Natural killer cell (primary cell): ENCODE measurements at regions not wholly inside any gene's neighbourhood (a gene's known extent, or its start where the extent isn't known, plus 50 kb on each side); places are given as distances from the start of the nearest gene placed in this dataset.

Experiments
- ATAC-seq, 3 donors: fragments of 150-1000 bp in 2 of 3; fragments of 200-7000 bp in 1 of 3; cut with Tn5 transposase; 1 replicate in 1 of 3; 2 replicates in 2 of 3; pipeline ENCODE4 v1.10.0; 2021; ENCODE audit warnings: mild to moderate bottlenecking in 2 of 3, moderate library complexity in 2 of 3
- DNase-seq, 2 donors: peaks; one replicate each; pipeline versions ENCODE4 v3.0.0 to v3.0.0-alpha.2; 2013 to 2021; ENCODE audit warnings: mixed read lengths in 1 of 2
- H3K27ac ChIP-seq: one replicate; pipeline ENCODE4 v1.5.1; 2013; ENCODE audit warnings: mild to moderate bottlenecking, low read length
- H3K27me3 ChIP-seq: one replicate; pipeline ENCODE4 v1.6.1; 2013; ENCODE audit warnings: low read length; ENCODE audit not compliant: control insufficient read depth, insufficient read depth
- H3K36me3 ChIP-seq: one replicate; pipeline ENCODE4 v1.6.1; 2013; ENCODE audit warnings: low read length; ENCODE audit not compliant: control insufficient read depth, insufficient read depth
- H3K4me1 ChIP-seq: one replicate; pipeline ENCODE4 v1.6.1; 2013; ENCODE audit warnings: low read length; ENCODE audit not compliant: control insufficient read depth, insufficient read depth
- H3K4me3 ChIP-seq: one replicate; pipeline ENCODE4 v1.5.1; 2013; ENCODE audit warnings: low read length
- H3K9me3 ChIP-seq: one replicate; pipeline ENCODE4 v1.6.1; 2013; ENCODE audit warnings: low read length; ENCODE audit not compliant: control insufficient read depth, insufficient read depth
- H3K27ac Mint-ChIP-seq, 2 donors: one replicate each; pipeline ENCODE4 v1.8.0; 2022; ENCODE audit warnings: mild to moderate bottlenecking in 2 of 2, mixed read lengths in 2 of 2, moderate library complexity in 1 of 2
- H3K27me3 Mint-ChIP-seq, 2 donors: one replicate each; pipeline ENCODE4 v1.8.0; 2022; ENCODE audit warnings: low read depth in 2 of 2, mixed read lengths in 2 of 2
- H3K36me3 Mint-ChIP-seq: one replicate; pipeline ENCODE4 v1.8.0; 2022; ENCODE audit warnings: mixed read lengths
- H3K4me1 Mint-ChIP-seq, 2 donors: one replicate each; pipeline ENCODE4 v1.8.0; 2022; ENCODE audit warnings: mixed read lengths in 2 of 2
- H3K4me3 Mint-ChIP-seq: one replicate; pipeline ENCODE4 v1.8.0; 2022; ENCODE audit warnings: mild to moderate bottlenecking, moderate library complexity, mixed read lengths
- H3K9me3 Mint-ChIP-seq, 2 donors: one replicate each; pipeline ENCODE4 v1.8.0; 2022; ENCODE audit warnings: mixed read lengths in 2 of 2
- WGBS: methylation state at CpG from one replicate; pipeline ENCODE4 v1.1.7; 2013; ENCODE audit warnings: missing lambda C conversion rate; ENCODE audit not compliant: insufficient coverage; 5-methylcytosine and 5-hydroxymethylcytosine counted together
- intact Hi-C: fragments of 100-400 bp; cut with micrococcal nuclease; formaldehyde crosslinking; loops from one replicate; pipeline ENCODE4 v1.14.2; 2022
- TF ChIP-seq, protein P1 (sequence below): fragments of 200-600 bp; IDR thresholded peaks from one replicate; pipeline ENCODE4 v1.8.0; 2022; ENCODE audit warnings: antibody characterized with exemption

DNA sequence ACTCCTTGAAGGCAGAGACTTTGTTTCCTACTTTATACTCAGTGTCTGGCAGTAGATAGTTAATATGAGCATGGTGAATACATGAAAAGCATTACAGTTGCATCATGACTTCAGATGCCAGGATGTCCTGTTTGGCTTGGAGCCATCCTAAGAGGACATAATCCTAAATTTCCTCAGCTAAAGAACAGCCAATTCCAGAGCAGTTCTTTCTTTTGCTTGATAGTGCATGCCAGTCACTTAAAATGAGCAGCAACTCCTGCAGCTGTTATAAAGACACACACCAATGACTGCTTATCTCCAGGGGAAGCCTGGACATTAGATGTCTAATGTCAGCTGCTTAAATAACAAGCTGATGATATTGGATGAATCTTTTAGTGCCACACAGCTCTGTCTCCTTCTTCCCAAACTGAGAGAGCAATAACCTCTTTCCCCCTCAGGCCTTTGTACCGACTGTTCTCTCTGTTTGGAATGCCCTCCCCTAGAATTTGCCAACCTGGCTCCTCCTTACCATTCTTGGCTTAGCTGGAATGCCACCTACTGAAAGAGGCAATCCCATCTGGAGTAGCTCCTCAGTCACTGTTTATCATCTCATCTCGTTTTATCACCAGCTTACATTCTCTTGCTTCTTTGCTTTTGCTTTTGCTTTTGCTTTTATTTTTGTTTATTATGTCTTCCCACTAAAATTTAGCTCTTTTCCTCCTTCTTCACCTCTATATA lies 100.8 kb upstream of the USP38 start:
- H3K4me1 Mint-ChIP-seq: no peaks in the 10 kb centered on the region
- H3K9me3 Mint-ChIP-seq: peaks cover 0 to 3% of the 10 kb centered on the region in 2 donors
- H3K36me3 Mint-ChIP-seq: no peaks in the 10 kb centered on the region
- Histone ChIP-seq H3K27ac (no peak overlapping the region), H3K36me3 (no peaks in the 10 kb centered on the region), H3K9me3 (no peaks in the 10 kb centered on the region), H3K27me3 (no peaks in the 10 kb centered on the region), H3K4me3 (no peak overlapping the region), H3K4me1 (no peaks in the 10 kb centered on the region)
- peaks cover 0 to 3% of the 10 kb centered on the region in 2 donors for H3K27me3 Mint-ChIP-seq
- intact Hi-C loops: no loop called here
- 77% methylated on average over 2 of the region's 2 CpGs for whole genome bisulfite sequencing
- ATAC-seq (no peak), DNase-seq (no peak)
- no peak overlapping the region for H3K27ac Mint-ChIP-seq
- TF ChIP-seq, protein P1, sequence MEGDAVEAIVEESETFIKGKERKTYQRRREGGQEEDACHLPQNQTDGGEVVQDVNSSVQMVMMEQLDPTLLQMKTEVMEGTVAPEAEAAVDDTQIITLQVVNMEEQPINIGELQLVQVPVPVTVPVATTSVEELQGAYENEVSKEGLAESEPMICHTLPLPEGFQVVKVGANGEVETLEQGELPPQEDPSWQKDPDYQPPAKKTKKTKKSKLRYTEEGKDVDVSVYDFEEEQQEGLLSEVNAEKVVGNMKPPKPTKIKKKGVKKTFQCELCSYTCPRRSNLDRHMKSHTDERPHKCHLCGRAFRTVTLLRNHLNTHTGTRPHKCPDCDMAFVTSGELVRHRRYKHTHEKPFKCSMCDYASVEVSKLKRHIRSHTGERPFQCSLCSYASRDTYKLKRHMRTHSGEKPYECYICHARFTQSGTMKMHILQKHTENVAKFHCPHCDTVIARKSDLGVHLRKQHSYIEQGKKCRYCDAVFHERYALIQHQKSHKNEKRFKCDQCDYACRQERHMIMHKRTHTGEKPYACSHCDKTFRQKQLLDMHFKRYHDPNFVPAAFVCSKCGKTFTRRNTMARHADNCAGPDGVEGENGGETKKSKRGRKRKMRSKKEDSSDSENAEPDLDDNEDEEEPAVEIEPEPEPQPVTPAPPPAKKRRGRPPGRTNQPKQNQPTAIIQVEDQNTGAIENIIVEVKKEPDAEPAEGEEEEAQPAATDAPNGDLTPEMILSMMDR: no peak
- no peak overlapping the region for H3K4me3 Mint-ChIP-seq

DNA sequence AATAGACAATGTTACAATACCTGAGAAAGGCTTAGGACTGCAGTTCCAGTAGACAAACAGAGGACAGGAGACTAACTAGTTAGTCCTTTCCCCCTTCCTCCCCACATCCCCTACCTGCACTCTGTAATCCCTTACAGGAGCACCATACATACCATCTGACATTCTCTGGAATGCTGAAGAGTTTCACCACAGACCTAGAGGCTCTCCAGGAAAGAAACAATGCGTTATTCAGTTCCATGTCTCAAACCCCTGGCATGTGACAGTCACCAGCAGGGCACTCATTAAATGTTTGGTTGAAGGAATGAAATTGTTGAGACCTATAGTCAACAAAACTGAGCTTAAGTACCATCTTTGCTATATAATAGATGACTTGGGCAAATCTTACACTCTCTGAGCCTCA lies 100.2 kb upstream of the USP38 start:
- whole genome bisulfite sequencing: 100% methylated on average over 1 of the region's 1 CpG

GRCh38 chr4:143085224-143085623 lies 99.5 kb upstream of the USP38 start:
- Mint-ChIP-seq H3K27ac (no peak overlapping the region), H3K9me3 (no peaks in the 10 kb centered on the region), H3K36me3 (no peaks in the 10 kb centered on the region), H3K4me3 (no peak overlapping the region), H3K4me1 (no peaks in the 10 kb centered on the region), H3K27me3 (no peaks in the 10 kb centered on the region)
- DNase-seq (no peak), ATAC-seq (no peak)
- no peak overlapping the region for H3K4me3 ChIP-seq
- 0% methylated on average over 2 of the region's 2 CpGs for WGBS
- no peaks in the 10 kb centered on the region for H3K4me1 ChIP-seq
- TF ChIP-seq, protein P1: no peak
- no peak overlapping the region for H3K27ac ChIP-seq
- no peaks in the 10 kb centered on the region for H3K9me3 ChIP-seq
- no peaks in the 10 kb centered on the region for H3K36me3 ChIP-seq
- no peaks in the 10 kb centered on the region for H3K27me3 ChIP-seq
- intact Hi-C loops: no loop called here

More for the DNA sequence above, 100.2 kb upstream of the USP38 start:
- TF ChIP-seq, protein P1: no peak
- Mint-ChIP-seq H3K27me3 (peaks cover 0 to 3% of the 10 kb centered on the region in 2 donors), H3K4me1 (no peaks in the 10 kb centered on the region), H3K4me3 (no peak overlapping the region), H3K9me3 (peaks cover 0 to 3% of the 10 kb centered on the region in 2 donors), H3K27ac (no peak overlapping the region), H3K36me3 (no peaks in the 10 kb centered on the region)
- no peaks in the 10 kb centered on the region for H3K9me3 ChIP-seq
- DNase-seq (no peak), ATAC-seq (no peak)
- H3K27ac ChIP-seq: no peak overlapping the region
- H3K36me3 ChIP-seq: no peaks in the 10 kb centered on the region
- no peaks in the 10 kb centered on the region for H3K27me3 ChIP-seq
- H3K4me1 ChIP-seq: no peaks in the 10 kb centered on the region
- no peak overlapping the region for H3K4me3 ChIP-seq
- intact Hi-C loops: no loop called here

DNA sequence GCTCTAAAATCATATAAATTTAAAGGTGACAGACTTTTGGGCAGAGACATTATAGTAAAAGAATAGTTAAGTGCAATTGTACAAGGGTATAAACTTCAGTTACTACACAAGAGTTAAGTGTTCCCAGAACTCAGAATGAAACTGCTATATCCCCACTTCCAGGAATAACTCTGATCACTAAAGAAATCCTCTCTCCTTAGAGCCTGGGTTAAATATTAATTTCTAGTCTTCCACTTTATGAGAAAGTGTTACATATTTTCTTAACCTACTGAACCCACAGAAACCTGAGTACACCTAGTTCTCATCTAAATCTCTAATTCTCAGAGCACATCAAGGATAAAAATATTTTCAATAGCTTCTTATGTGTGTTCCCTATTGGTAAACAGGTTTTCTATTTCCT lies 99.1 kb upstream of the USP38 start:
- Histone ChIP-seq H3K27ac (no peak overlapping the region), H3K27me3 (no peaks in the 10 kb centered on the region), H3K4me3 (no peak overlapping the region), H3K36me3 (no peaks in the 10 kb centered on the region), H3K9me3 (no peaks in the 10 kb centered on the region), H3K4me1 (no peaks in the 10 kb centered on the region)
- no peak overlapping the region for H3K27ac Mint-ChIP-seq
- no peak for ATAC-seq
- no peaks in the 10 kb centered on the region for H3K9me3 Mint-ChIP-seq
- H3K4me1 Mint-ChIP-seq: no peaks in the 10 kb centered on the region
- no peaks in the 10 kb centered on the region for H3K36me3 Mint-ChIP-seq
- no peaks in the 10 kb centered on the region for H3K27me3 Mint-ChIP-seq
- no peak for DNase-seq
- H3K4me3 Mint-ChIP-seq: no peak overlapping the region
- intact Hi-C loops: no loop called here
- TF ChIP-seq, protein P1: no peak
